Nephron progenitor cell (in vitro differentiated cells): ENCODE measurements at regions not wholly inside any gene's neighbourhood (a gene's known extent, or its start where the extent isn't known, plus 50 kb on each side); places are given as distances from the start of the nearest gene placed in this dataset.
A peak's percentile ranks its signal among the peaks of the same experiment; 100 is the strongest.

Experiments used
- DNase-seq: peaks from one replicate; pipeline ENCODE4 v3.0.0; 2021
- H3K27ac Mint-ChIP-seq: 2 replicates; pipeline ENCODE4 v1.8.0; 2021; ENCODE audit warnings: mild to moderate bottlenecking, moderate library complexity, mixed read lengths
- H3K27me3 Mint-ChIP-seq: 2 replicates; pipeline ENCODE4 v1.8.0; 2021; ENCODE audit warnings: mild to moderate bottlenecking, low read depth, mixed read lengths; ENCODE audit not compliant: poor library complexity
- H3K36me3 Mint-ChIP-seq: 2 replicates; pipeline ENCODE4 v1.8.0; 2021; ENCODE audit warnings: low read depth, mixed read lengths
- H3K4me1 Mint-ChIP-seq: 2 replicates; pipeline ENCODE4 v1.8.0; 2021; ENCODE audit warnings: mixed read lengths
- H3K4me3 Mint-ChIP-seq: 2 replicates; pipeline ENCODE4 v1.8.0; 2021; ENCODE audit warnings: mild to moderate bottlenecking, moderate library complexity, mixed read lengths
- H3K9me3 Mint-ChIP-seq: 2 replicates; pipeline ENCODE4 v1.8.0; 2021; ENCODE audit warnings: mild to moderate bottlenecking, moderate library complexity, mixed read lengths
- CTCF ChIP-seq: fragments of 200-600 bp; sonication (generic); IDR thresholded peaks from 2 replicates; pipeline ENCODE4 v1.5.0; 2021; ENCODE audit warnings: antibody characterized with exemption

DNA sequence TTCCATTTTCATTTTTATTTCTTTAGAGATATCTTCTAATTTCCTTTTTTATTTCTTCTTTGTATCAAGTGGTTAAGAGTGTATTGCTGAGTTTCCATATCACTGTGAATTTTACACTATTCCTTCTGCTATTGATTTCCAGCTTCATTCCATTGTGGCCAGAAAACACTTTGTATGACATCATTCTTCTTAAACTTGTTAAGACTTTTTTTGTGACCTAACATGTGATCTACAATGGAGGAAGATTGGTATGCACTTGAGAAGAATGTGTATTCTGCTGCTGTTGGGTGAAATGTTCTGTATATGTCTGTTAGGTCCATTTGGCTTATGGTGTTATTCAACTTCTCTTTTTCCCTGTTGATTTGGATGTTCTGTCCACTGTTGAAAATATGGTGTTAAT lies 274.2 kb upstream of the PUM3 start:
- peaks cover 19% of the 10 kb centered on the region for H3K9me3 Mint-ChIP-seq
- H3K4me3 Mint-ChIP-seq = no peak overlapping the region
- H3K27ac Mint-ChIP-seq = no peak overlapping the region
- H3K4me1 Mint-ChIP-seq = no peaks in the 10 kb centered on the region
- TF ChIP-seq CTCF = no peak
- DNase-seq = no peak
- H3K27me3 Mint-ChIP-seq = no peaks in the 10 kb centered on the region
- no peaks in the 10 kb centered on the region for H3K36me3 Mint-ChIP-seq

GRCh38 chr9:3099646-3100045 lies 255.8 kb upstream of the PUM3 start:
- no peak overlapping the region for H3K27ac Mint-ChIP-seq
- no peak overlapping the region for H3K4me3 Mint-ChIP-seq
- no peaks in the 10 kb centered on the region for H3K27me3 Mint-ChIP-seq
- no peak for TF ChIP-seq CTCF
- DNase-seq = no peak
- no peaks in the 10 kb centered on the region for H3K9me3 Mint-ChIP-seq
- no peaks in the 10 kb centered on the region for H3K4me1 Mint-ChIP-seq
- no peaks in the 10 kb centered on the region for H3K36me3 Mint-ChIP-seq

DNA sequence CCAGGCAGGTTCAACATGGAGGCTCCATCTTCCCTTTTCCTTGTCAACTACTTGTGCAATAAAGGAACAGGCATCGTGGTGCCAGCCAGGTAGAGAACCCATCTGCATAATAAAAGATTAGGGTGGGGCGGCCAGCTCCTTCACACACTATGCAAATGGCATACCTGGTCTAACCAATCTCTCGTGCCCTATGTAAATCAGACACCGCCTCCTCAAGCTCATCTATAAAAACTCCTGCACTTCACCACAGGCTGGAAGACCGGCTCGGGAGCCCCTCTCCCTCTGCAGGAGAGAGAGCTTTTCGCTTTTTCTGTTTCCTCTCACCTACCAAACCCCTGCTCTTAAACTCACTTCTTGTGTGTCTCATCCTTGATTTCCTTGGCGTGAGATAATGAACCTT lies 244.3 kb upstream of the PUM3 start:
- peak overlapping the region; percentile 57 for H3K27ac Mint-ChIP-seq
- TF ChIP-seq CTCF = no peak
- no peaks in the 10 kb centered on the region for H3K9me3 Mint-ChIP-seq
- H3K4me1 Mint-ChIP-seq = no peaks in the 10 kb centered on the region
- DNase-seq = peak; percentile 2
- no peak overlapping the region for H3K4me3 Mint-ChIP-seq
- peaks cover 2% of the 10 kb centered on the region for H3K27me3 Mint-ChIP-seq
- no peaks in the 10 kb centered on the region for H3K36me3 Mint-ChIP-seq

DNA sequence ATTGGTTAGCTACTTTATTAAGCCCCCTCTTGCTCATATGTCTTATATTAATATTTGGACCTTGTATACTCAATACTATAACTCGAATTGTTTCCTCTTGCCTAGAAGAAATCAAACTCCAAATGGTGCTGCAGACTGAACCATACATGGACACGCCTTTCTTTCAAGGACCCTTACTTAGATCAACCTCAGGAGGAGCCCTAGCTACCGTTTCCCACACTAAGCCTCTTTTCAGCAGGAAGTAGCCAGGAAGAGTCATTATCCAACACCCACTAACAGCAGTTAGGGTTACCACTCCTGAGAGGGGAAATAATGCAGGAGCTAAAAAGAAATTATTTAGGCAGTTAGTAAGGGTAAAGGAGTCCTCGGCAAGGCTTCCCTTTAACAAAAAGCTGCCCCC lies 243.8 kb upstream of the PUM3 start:
- no peak overlapping the region for H3K4me3 Mint-ChIP-seq
- TF ChIP-seq CTCF = no peak
- H3K4me1 Mint-ChIP-seq = no peaks in the 10 kb centered on the region
- H3K27ac Mint-ChIP-seq = no peak overlapping the region
- no peaks in the 10 kb centered on the region for H3K27me3 Mint-ChIP-seq
- no peaks in the 10 kb centered on the region for H3K9me3 Mint-ChIP-seq
- no peaks in the 10 kb centered on the region for H3K36me3 Mint-ChIP-seq
- DNase-seq = no peak

GRCh38 chr9:3080951-3081350 lies 237.1 kb upstream of the PUM3 start:
- no peak overlapping the region for H3K27ac Mint-ChIP-seq
- TF ChIP-seq CTCF = no peak
- no peak overlapping the region for H3K4me3 Mint-ChIP-seq
- H3K9me3 Mint-ChIP-seq = no peaks in the 10 kb centered on the region
- no peaks in the 10 kb centered on the region for H3K27me3 Mint-ChIP-seq
- H3K36me3 Mint-ChIP-seq = no peaks in the 10 kb centered on the region
- no peak for DNase-seq
- no peaks in the 10 kb centered on the region for H3K4me1 Mint-ChIP-seq

DNA sequence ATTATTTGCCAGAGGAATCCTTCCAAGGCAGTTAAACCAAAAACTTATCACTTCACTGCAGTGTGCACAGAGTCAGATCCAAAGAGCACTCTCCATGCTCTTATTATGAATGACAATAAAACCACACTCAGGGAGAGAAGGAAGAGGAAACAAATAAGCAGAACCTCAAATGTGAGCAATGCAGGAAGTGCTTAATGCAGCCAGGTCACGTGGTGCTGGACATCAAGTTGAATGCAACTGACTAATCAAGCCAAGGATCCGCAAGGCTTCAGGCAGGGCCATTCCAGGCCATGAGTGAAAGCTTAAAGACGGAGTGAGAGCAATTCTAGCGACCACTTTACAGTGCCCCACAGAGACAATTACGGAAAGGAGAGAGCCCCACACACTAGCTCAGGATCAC lies 230.4 kb upstream of the PUM3 start:
- H3K27ac Mint-ChIP-seq = no peak overlapping the region
- TF ChIP-seq CTCF = no peak
- H3K27me3 Mint-ChIP-seq = no peaks in the 10 kb centered on the region
- no peaks in the 10 kb centered on the region for H3K36me3 Mint-ChIP-seq
- H3K9me3 Mint-ChIP-seq = peaks cover 5% of the 10 kb centered on the region
- no peaks in the 10 kb centered on the region for H3K4me1 Mint-ChIP-seq
- no peak overlapping the region for H3K4me3 Mint-ChIP-seq
- no peak for DNase-seq
